ENCODE measurements at regions not wholly inside any gene's neighbourhood (a gene's known extent, or its start where the extent isn't known, plus 50 kb on each side); places are given as distances from the start of the nearest gene placed in this dataset.
"Not testable (repeated sequence)": the region's sequence is repeated elsewhere in the genome, so short reads cannot be mapped to it uniquely, and the experiment has no call there.

DNA sequence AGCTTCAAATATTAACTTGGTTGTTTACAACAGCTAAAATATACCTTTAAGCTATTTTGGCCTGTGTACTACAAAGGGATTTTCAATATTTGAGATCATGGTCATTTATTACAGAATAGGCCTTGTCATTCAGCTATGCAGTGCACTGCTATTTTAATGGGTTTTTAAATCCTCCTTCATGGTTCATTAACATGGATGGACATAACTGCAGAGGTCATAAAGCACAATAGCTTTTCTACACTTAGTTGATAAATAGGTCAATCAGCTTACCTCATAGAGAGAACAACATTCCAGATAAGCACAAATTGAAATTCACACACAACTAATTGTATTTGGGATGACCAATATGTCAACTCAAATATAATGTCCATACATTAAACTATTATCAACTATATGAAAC lies 403.7 kb downstream of the CNTN3 start:
- Histone ChIP-seq H3K9me3 (no peaks in the 10 kb centered on the region), H3K4me3 (no peak overlapping the region), H3K36me3 (no peaks in the 10 kb centered on the region), H3K4me1 (no peaks in the 10 kb centered on the region), H3K27me3 (no peaks in the 10 kb centered on the region), H3K27ac (no peak overlapping the region)
- TF ChIP-seq POLR2A (IDR thresholded peaks at IDR 0.05) (no peak), POLR2AphosphoS5 (IDR thresholded peaks at IDR 0.05) (no peak)
- TF ChIP-seq, protein P1, sequence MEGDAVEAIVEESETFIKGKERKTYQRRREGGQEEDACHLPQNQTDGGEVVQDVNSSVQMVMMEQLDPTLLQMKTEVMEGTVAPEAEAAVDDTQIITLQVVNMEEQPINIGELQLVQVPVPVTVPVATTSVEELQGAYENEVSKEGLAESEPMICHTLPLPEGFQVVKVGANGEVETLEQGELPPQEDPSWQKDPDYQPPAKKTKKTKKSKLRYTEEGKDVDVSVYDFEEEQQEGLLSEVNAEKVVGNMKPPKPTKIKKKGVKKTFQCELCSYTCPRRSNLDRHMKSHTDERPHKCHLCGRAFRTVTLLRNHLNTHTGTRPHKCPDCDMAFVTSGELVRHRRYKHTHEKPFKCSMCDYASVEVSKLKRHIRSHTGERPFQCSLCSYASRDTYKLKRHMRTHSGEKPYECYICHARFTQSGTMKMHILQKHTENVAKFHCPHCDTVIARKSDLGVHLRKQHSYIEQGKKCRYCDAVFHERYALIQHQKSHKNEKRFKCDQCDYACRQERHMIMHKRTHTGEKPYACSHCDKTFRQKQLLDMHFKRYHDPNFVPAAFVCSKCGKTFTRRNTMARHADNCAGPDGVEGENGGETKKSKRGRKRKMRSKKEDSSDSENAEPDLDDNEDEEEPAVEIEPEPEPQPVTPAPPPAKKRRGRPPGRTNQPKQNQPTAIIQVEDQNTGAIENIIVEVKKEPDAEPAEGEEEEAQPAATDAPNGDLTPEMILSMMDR (IDR thresholded peaks at IDR 0.05): no peak
- no peak for DNase-seq (ENCODE audit: low spot score in 2 of 2)
- intact Hi-C loops (cut with DNase I; ENCODE audit: low total_unique reads): no loop called here

GRCh38 chr3:74200952-74201351 lies 413.5 kb downstream of the CNTN3 start:
- Histone ChIP-seq H3K9me3 (peaks cover 0 to 5% of the 10 kb centered on the region in 2 donors), H3K27me3 (no peaks in the 10 kb centered on the region), H3K36me3 (no peaks in the 10 kb centered on the region), H3K27ac (no peak overlapping the region), H3K4me1 (no peaks in the 10 kb centered on the region), H3K4me3 (no peak overlapping the region)
- no peak for DNase-seq (ENCODE audit: low spot score in 2 of 2)
- no peak for TF ChIP-seq POLR2A (IDR thresholded peaks at IDR 0.05)
- TF ChIP-seq, protein P1 (IDR thresholded peaks at IDR 0.05): no peak
- no peak for TF ChIP-seq POLR2AphosphoS5 (IDR thresholded peaks at IDR 0.05)
- intact Hi-C loops (cut with DNase I; ENCODE audit: low total_unique reads): no loop called here

- H3K36me3 ChIP-seq; DNase-seq (ENCODE audit: low spot score in 2 of 2); intact Hi-C loops (cut with DNase I; ENCODE audit: low total_unique reads); H3K9me3 ChIP-seq; H3K4me1 ChIP-seq; H3K4me3 ChIP-seq; H3K27me3 ChIP-seq; H3K27ac ChIP-seq: not testable (repeated sequence)
Measured at GRCh38 chr3:74178664-74179063, 435.8 kb downstream of the CNTN3 start.

- Histone ChIP-seq H3K4me3 (no peak overlapping the region), H3K4me1 (no peaks in the 10 kb centered on the region), H3K9me3 (no peaks in the 10 kb centered on the region), H3K27ac (no peak overlapping the region), H3K36me3 (no peaks in the 10 kb centered on the region), H3K27me3 (no peaks in the 10 kb centered on the region)
- DNase-seq (ENCODE audit: low spot score in 2 of 2): no peak
- intact Hi-C loops (cut with DNase I; ENCODE audit: low total_unique reads): no loop called here
- no peak for TF ChIP-seq POLR2A (IDR thresholded peaks at IDR 0.05)
- TF ChIP-seq POLR2AphosphoS5 (IDR thresholded peaks at IDR 0.05): no peak
- TF ChIP-seq, protein P1 (IDR thresholded peaks at IDR 0.05): no peak
Measured at GRCh38 chr3:74173090-74173489, 441.4 kb downstream of the CNTN3 start.

- TF ChIP-seq POLR2AphosphoS5 (IDR thresholded peaks at IDR 0.05) (no peak), POLR2A (IDR thresholded peaks at IDR 0.05) (no peak)
- TF ChIP-seq, protein P1 (IDR thresholded peaks at IDR 0.05): no peak
- no peak overlapping the region for H3K4me3 ChIP-seq
- no peak for DNase-seq (ENCODE audit: low spot score in 2 of 2)
- peaks cover 0 to under 1% of the 10 kb centered on the region in 2 donors for H3K9me3 ChIP-seq
- no peaks in the 10 kb centered on the region for H3K27me3 ChIP-seq
- H3K27ac ChIP-seq: no peak overlapping the region
- no peaks in the 10 kb centered on the region for H3K4me1 ChIP-seq
- no peaks in the 10 kb centered on the region for H3K36me3 ChIP-seq
- intact Hi-C loops (cut with DNase I; ENCODE audit: low total_unique reads): no loop called here
Measured at GRCh38 chr3:74167926-74168325, 446.5 kb downstream of the CNTN3 start.

GRCh38 chr3:74165211-74165610 lies 449.2 kb downstream of the CNTN3 start:
- no peak overlapping the region for H3K4me3 ChIP-seq
- peaks cover 4% of the 10 kb centered on the region in 2 donors for H3K9me3 ChIP-seq
- no peaks in the 10 kb centered on the region for H3K4me1 ChIP-seq
- no peaks in the 10 kb centered on the region for H3K27me3 ChIP-seq
- TF ChIP-seq, protein P1 (IDR thresholded peaks at IDR 0.05): no peak
- TF ChIP-seq POLR2A (IDR thresholded peaks at IDR 0.05) (no peak), POLR2AphosphoS5 (IDR thresholded peaks at IDR 0.05) (no peak)
- intact Hi-C loops (cut with DNase I; ENCODE audit: low total_unique reads): no loop called here
- no peak overlapping the region for H3K27ac ChIP-seq
- no peaks in the 10 kb centered on the region for H3K36me3 ChIP-seq
- DNase-seq (ENCODE audit: low spot score in 2 of 2): no peak

All from breast epithelium (tissue), 4 donors.